Activated CD4-positive, alpha-beta T cell treated with anti-CD3 and anti-CD28 coated beads, Interleukin-2, amount 10 ng/mL, durations not matched to agents 24 days and 14 days (primary cell): ENCODE measurements at regions not wholly inside any gene's neighbourhood (a gene's known extent, or its start where the extent isn't known, plus 50 kb on each side); places are given as distances from the start of the nearest gene placed in this dataset.

Experiments used
- DNase-seq: peaks from one replicate; pipeline ENCODE4 v3.0.0; 2022
- H3K27ac Mint-ChIP-seq: one replicate; pipeline ENCODE4 v1.8.0; 2022; ENCODE audit warnings: mild to moderate bottlenecking, mixed read lengths
- H3K27me3 Mint-ChIP-seq: one replicate; pipeline ENCODE4 v1.8.0; 2022; ENCODE audit warnings: mixed read lengths
- H3K36me3 Mint-ChIP-seq: one replicate; pipeline ENCODE4 v1.8.0; 2022; ENCODE audit warnings: low read depth, mild to moderate bottlenecking, mixed read lengths
- H3K4me1 Mint-ChIP-seq: one replicate; pipeline ENCODE4 v1.8.0; 2021; ENCODE audit warnings: mixed read lengths
- H3K4me3 Mint-ChIP-seq: one replicate; pipeline ENCODE4 v1.8.0; 2022; ENCODE audit warnings: mild to moderate bottlenecking, moderate library complexity, mixed read lengths
- H3K9me3 Mint-ChIP-seq: one replicate; pipeline ENCODE4 v1.8.0; 2021; ENCODE audit warnings: mixed read lengths
- intact Hi-C: fragments of 100-400 bp; cut with micrococcal nuclease; formaldehyde crosslinking; loops from one replicate; pipeline ENCODE4 v1.15.1; 2023

DNA sequence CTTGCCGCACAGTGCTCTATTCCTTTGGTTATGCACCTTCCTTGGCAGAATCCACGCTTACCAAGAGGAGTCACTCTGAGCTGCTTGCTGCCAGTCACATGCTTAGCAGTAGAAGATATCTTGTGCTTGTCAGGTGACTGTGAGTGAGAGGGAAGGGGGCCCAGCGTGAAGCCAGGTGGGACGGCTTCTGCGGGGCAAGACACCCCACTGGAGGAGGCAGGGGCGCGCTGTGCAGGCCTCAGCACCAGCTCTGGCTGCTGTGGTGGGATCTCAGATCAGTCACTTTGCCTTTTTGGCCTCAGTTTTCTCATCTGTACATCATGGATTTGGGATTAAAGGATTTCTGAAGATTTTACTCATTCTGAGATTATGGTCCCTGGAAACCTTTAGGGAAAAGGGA, 63.9 kb upstream of the B3GAT1 start:
- intact Hi-C loops: no loop called here
- H3K27me3 Mint-ChIP-seq: peaks cover 11% of the 10 kb centered on the region

DNA sequence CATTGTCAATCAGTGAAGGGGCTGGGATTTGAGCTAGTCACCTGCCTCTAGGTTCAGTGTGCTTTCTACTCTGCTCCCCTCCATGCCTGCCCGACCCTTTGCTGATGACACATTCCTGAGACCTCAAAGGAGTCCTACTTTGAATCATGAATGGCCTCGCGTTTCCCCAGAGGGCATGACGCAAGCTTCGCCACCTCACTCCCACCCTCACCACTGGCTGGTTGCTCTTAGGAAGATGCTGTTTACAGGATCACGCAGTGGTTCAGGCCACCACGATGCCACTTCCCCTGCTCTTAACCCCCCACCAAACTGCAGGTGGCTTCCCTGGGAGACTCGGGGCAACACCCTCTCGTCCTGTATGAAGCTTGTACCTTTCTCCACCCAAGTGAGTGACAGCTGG, 62.9 kb upstream of the B3GAT1 start:
- no peaks in the 10 kb centered on the region for H3K4me1 Mint-ChIP-seq
- no peaks in the 10 kb centered on the region for H3K36me3 Mint-ChIP-seq
- no peak for DNase-seq
- H3K27ac Mint-ChIP-seq: no peak overlapping the region
- intact Hi-C loops: no loop called here
- no peaks in the 10 kb centered on the region for H3K9me3 Mint-ChIP-seq
- no peak overlapping the region for H3K4me3 Mint-ChIP-seq
- H3K27me3 Mint-ChIP-seq: peaks cover 11% of the 10 kb centered on the region

More for the DNA sequence above, 63.9 kb upstream of the B3GAT1 start:
- H3K9me3 Mint-ChIP-seq: no peaks in the 10 kb centered on the region
- H3K4me1 Mint-ChIP-seq: no peaks in the 10 kb centered on the region
- H3K36me3 Mint-ChIP-seq: no peaks in the 10 kb centered on the region
- H3K4me3 Mint-ChIP-seq: no peak overlapping the region
- H3K27ac Mint-ChIP-seq: no peak overlapping the region
- no peak for DNase-seq

DNA sequence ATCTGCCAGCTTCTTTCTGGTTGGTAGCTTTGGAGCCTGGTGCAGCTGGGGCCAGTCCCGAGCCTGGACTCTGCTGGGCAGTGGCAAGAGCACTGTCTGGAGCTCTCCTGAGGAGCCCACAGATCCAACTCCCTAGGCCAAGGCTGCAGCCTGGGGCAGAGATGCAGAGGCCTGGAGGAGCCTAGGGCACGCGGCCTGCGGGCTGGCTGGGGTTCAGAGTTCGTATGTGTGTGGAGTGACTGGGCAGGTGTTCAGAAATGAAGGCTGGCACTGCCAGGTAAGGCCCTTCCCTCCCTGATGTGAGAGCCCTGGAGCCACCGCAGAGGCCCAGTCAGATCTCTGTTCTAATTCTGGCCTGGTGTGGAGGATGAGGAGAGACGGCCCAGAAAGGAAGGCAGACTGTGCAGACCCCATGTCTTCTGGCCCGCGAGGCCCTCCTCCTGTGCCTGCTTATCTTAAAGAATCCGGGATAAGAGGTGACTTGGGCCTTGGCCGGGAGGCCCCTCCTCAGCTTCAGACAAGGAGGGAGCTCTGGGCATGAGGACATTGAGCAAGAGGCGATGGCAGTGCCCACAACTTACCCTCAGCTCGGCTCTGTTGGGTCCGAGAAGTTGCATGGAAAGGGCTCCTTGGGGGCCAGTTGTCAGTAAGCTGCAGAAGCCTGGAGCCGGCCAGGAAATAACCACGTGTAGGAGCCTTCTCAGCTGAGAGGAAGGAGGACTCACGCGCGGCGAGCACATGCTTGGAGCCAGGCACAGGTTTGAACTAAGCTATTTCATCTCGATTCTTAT, 62.2 kb upstream of the B3GAT1 start:
- Mint-ChIP-seq H3K27ac (no peak overlapping the region), H3K4me1 (no peaks in the 10 kb centered on the region), H3K9me3 (no peaks in the 10 kb centered on the region), H3K27me3 (peaks cover 12% of the 10 kb centered on the region), H3K4me3 (no peak overlapping the region), H3K36me3 (no peaks in the 10 kb centered on the region)
- DNase-seq: no peak
- intact Hi-C loops: no loop called here

DNA sequence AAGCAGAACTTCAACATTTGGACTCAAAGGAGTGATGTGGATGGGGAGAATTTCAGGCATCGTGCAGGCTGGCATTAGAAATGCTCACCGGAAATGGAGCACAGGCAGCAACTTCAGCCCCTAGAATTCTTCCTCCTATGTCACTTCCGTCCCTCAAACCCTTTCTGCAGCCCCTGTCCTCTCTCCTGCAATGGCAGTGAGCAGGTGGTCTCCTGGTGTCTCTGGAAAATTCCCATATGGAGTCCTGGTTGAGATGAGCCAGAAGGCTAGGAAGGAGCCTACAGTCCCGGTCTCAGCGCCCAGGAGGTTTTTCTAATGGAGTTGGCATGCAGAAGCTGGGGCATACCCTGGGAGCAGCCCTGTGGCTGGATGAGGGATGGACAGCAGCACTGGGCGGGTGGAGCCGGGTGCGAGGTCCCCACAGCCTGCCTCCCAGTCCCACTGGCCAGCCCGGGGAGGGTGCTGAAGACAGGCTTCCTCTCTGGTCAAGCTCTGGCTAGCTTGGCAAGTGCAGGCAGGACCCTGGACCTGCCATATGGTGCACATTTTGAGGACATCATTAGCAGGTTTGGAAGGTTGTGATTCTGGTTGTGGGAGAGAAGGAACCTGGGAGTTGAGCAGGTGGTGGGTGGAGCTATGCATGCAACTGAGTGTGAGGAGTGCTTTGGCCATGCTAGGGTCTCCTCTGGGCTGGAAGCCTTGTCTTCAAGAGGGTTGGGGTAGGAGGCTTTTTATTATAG, 59.8 kb upstream of the B3GAT1 start:
- no peak for DNase-seq
- Mint-ChIP-seq H3K4me3 (no peak overlapping the region), H3K27me3 (peaks cover 12% of the 10 kb centered on the region), H3K36me3 (no peaks in the 10 kb centered on the region), H3K27ac (no peak overlapping the region), H3K9me3 (no peaks in the 10 kb centered on the region), H3K4me1 (no peaks in the 10 kb centered on the region)
- intact Hi-C loops: no loop called here

DNA sequence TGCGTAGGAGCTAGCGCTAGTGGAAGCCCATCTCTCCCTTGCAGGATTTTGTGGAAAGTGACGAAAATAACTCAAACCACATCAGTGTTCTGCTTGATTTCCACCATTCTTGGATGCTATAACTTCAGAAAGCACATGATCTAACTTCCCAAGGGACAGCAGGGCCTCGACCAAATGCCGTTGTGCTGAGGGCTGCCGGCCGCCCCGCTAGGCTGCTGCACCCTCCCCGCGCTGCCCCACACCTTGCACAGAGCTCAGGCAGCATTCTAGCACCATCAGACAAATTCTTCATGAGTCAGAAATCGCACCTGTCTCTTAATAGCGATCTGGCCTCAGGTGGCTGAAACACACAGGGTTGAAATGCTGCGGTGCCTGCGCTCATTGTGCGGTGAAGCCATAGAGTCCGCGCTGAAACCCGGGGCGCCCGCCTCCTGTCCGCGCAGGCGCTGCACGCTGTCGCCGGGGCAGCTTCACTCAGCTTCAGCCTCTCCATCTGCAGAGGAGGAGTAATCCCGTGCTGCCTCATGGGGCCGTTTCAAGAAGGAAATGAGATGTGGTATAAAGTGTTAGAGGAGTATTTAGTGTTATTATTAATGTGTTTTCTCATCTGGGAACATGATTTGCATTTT, 59.2 kb upstream of the B3GAT1 start:
- intact Hi-C loops: no loop called here
- Mint-ChIP-seq H3K27me3 (peaks cover 10% of the 10 kb centered on the region), H3K4me1 (no peaks in the 10 kb centered on the region), H3K36me3 (no peaks in the 10 kb centered on the region), H3K27ac (no peak overlapping the region), H3K9me3 (no peaks in the 10 kb centered on the region), H3K4me3 (no peak overlapping the region)
- DNase-seq: no peak

DNA sequence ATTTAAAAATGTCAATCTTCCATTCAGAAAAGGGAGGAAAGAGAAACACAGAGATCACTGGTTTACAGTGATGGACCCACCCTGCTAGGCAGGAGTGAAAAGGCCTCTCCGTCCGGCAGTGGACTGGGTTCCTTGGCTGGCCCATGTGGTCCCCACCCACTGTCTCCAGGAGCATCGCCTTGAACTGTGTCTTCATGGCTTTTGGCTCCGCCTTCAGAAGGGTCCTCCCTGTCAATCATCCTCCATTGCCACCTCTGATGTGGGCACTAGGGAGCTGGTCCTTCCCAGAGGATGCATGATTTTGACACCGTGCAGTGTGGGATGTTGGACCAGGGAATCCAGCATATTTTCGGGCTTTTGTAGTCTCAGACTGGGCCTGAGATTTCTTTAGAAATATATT, 58.2 kb upstream of the B3GAT1 start:
- Mint-ChIP-seq H3K4me1 (no peaks in the 10 kb centered on the region), H3K36me3 (no peaks in the 10 kb centered on the region), H3K27me3 (peaks cover 10% of the 10 kb centered on the region), H3K27ac (no peak overlapping the region), H3K9me3 (no peaks in the 10 kb centered on the region), H3K4me3 (no peak overlapping the region)
- intact Hi-C loops: no loop called here
- no peak for DNase-seq

DNA sequence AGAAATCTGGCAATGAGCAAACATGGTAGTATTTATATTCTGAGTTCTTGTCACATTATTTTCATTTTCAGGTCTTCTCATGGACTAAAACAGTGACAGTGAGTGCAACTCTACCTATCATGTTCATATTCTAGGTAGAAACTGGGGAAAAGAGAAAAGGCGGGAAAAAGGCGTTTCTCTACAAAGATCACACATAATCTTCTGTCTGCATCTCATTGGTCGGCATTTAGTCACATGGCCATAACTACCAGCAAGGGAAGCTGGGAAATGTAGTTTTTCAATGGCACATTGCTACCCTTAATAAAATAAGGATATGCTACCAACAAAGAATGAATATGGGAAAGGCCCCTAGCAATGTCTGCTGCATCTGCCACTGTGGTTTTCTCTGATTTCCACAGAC, 57.6 kb upstream of the B3GAT1 start:
- Mint-ChIP-seq H3K27me3 (peaks cover 12% of the 10 kb centered on the region), H3K9me3 (no peaks in the 10 kb centered on the region), H3K36me3 (no peaks in the 10 kb centered on the region), H3K27ac (no peak overlapping the region), H3K4me3 (no peak overlapping the region), H3K4me1 (no peaks in the 10 kb centered on the region)
- DNase-seq: no peak
- intact Hi-C loops: no loop called here

DNA sequence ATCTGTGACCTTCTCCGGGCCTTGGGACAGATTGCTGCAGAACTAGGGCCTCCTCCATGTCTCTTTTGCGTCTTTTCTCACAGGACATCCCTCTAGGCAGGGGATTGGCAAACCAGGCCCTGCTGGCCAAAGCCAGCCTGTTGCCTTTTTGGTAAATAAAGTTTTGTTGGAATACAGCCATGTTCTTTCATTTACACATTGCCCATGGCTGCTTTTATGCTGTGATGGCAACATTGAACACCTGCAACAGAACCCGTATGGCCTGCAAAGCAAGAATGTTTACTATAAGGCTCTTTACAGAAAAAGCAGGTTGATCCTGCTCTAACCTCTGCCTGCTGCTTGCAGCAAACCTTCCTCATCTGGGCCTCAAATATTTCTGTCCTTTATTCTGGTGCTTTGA, 56.8 kb upstream of the B3GAT1 start:
- H3K4me3 Mint-ChIP-seq: no peak overlapping the region
- no peaks in the 10 kb centered on the region for H3K4me1 Mint-ChIP-seq
- no peak overlapping the region for H3K27ac Mint-ChIP-seq
- peaks cover 13% of the 10 kb centered on the region for H3K27me3 Mint-ChIP-seq
- H3K9me3 Mint-ChIP-seq: no peaks in the 10 kb centered on the region
- DNase-seq: no peak
- no peaks in the 10 kb centered on the region for H3K36me3 Mint-ChIP-seq
- intact Hi-C loops: no loop called here

DNA sequence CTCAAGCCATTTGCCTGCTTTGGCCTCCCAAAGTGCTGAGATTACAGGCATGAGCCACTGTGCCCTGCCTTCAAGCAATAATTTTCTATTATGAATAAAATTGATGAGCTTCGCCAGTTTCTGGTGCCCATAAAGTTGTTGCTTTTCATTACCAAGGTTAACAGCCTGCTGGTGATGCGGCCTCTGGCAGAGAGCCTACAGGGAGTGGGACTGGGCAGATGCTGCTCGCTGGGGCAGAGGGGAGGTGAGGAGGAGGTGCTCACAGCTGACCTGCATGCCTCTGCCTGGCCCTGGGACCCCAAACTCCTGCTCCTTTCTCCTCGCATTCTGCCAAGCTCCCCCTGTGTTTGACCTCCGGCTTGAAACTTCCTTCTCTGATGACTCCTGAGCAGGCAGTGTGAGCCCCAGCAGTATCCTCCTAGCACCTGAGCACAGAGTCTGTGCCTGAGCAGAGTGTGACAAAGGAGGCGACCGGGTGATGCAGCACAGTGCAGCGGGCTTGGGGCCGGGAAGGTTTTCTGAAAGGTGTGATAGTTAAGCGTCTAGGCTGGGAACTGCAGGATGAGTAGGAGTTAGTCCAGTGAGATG, 56.1 kb upstream of the B3GAT1 start:
- Mint-ChIP-seq H3K9me3 (no peaks in the 10 kb centered on the region), H3K4me3 (no peak overlapping the region), H3K4me1 (no peaks in the 10 kb centered on the region), H3K27me3 (peaks cover 14% of the 10 kb centered on the region), H3K27ac (no peak overlapping the region), H3K36me3 (no peaks in the 10 kb centered on the region)
- no peak for DNase-seq
- intact Hi-C loops: no loop called here

DNA sequence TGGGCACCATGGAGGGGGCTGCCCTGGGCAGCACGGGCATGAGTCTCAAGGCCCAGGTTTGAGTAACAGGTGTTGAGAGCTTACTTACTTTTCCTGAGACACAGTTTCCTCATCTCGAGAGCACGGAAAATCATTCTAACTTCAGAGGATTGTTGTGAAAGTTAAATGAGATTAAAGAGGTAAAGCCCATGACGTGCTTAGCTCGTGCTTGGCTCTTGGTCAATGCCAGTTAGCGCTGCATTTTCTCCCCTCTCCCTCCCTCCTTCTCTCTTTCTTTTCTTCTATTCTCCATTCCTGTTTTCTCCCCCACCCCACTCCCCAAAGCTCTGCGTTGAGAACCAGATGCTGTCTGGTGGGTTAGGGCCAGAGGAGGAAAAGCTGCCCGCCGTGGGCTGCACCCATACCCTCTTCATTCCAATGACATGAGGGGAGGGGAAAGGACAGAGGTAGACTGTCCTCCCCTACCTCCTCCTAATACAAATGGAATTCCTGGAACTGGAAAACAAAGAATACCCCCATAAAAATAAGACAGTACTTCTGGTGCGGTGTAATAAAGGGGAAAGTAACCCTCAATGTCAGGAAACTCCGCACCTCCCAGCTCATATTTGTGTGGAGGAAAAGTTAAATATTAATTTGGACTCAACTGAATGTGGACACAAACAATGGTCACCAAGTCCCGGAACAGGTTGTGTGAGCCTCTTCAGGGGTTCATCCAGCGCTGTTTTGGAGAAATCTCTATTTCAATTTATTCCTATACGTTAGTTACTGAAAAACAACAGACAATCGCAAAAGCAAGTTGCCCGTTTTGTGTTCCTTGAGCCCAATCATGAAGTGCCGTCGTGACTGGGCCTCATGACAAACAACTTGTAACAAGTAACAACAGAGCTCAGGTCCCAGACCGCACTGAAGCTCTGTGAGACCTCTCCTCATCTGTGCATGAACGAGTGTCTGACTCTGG, 54.8 kb upstream of the B3GAT1 start:
- Mint-ChIP-seq H3K27me3 (peaks cover 15% of the 10 kb centered on the region), H3K36me3 (no peaks in the 10 kb centered on the region), H3K27ac (no peak overlapping the region), H3K4me1 (no peaks in the 10 kb centered on the region), H3K4me3 (no peak overlapping the region), H3K9me3 (no peaks in the 10 kb centered on the region)
- no peak for DNase-seq
- intact Hi-C loops: no loop called here

DNA sequence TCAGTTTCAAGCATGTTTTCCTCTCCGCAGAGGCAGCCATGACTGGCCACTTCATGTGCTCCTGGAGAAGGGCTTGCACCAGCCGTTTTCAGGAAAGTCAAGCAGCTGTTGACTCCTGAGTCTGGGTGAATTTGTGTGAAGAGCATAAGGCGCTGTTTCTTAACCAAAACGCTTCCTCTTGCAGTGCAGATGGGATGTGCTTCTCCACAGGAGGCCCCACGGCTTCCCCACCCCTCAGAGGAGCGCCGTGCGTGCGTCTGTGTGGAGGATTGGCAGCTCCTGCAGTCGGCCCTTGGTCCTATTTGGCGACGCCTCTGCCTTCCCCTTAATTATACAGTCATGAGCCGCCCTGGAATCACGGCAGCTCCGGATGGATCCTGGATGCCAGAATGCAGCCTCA, 54.1 kb upstream of the B3GAT1 start:
- no peak overlapping the region for H3K27ac Mint-ChIP-seq
- H3K4me1 Mint-ChIP-seq: no peaks in the 10 kb centered on the region
- H3K9me3 Mint-ChIP-seq: no peaks in the 10 kb centered on the region
- DNase-seq: no peak
- peaks cover 15% of the 10 kb centered on the region for H3K27me3 Mint-ChIP-seq
- intact Hi-C loops: no loop called here
- no peak overlapping the region for H3K4me3 Mint-ChIP-seq
- no peaks in the 10 kb centered on the region for H3K36me3 Mint-ChIP-seq

DNA sequence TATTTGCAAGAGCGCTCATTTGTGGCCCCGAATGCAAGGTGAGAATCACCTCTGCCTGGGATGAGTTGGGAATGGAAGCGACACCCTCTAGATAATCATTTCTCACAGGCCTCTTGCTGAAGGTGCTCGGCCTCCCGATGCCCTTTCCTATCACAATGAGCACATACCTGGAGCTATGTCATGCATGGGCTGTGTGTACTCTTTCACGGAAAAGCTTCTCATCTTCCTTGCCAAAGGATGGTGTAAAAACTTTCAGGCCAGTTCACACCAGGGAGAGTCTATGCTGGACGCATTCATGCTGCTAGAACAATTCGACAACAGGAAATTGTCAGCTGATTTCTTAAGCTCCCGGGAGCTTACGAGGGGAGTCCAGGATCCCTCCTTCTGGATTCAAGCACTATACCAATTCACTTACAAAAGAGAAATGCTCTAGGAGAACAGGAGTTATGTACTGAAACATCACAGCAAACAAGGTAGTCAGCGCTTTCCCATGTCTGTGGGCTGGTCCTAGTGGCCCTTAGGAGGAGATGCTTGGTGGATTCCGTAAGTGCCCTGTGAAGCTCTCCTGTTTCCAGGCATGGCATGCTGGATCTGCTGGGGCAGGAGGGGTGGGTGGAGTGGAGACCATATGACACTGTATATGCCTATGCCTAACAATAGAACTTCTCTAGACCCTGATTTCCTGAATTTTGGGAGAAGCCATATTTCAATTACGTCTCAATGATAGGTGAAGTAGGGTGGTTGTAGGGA, 53.1 kb upstream of the B3GAT1 start:
- Mint-ChIP-seq H3K9me3 (no peaks in the 10 kb centered on the region), H3K27me3 (peaks cover 15% of the 10 kb centered on the region), H3K4me1 (no peaks in the 10 kb centered on the region), H3K4me3 (no peak overlapping the region), H3K36me3 (no peaks in the 10 kb centered on the region), H3K27ac (no peak overlapping the region)
- no peak for DNase-seq
- intact Hi-C loops: no loop called here

DNA sequence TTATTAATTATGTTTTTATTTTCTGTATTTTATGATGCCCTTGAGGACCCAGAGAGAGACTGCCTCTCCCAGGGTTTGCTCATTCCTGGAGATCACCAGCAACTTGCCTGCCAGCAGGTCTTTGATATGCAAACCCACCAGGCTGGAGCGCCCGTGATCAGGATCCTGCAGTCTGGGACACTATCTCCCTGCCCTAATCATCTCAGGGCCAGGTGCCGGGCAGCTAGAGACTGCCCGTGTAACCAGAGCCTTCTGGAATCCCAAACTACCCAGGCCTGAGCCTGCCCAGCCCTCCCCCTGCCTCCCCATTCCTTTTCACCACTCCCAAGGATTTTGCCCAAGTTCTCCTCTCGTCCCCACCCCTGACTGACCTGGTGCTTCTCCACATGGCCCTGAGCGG, 52.2 kb upstream of the B3GAT1 start:
- Mint-ChIP-seq H3K27me3 (peaks cover 15% of the 10 kb centered on the region), H3K27ac (no peak overlapping the region), H3K4me1 (no peaks in the 10 kb centered on the region), H3K9me3 (no peaks in the 10 kb centered on the region), H3K36me3 (no peaks in the 10 kb centered on the region), H3K4me3 (no peak overlapping the region)
- no peak for DNase-seq
- intact Hi-C loops: no loop called here
